ENCODE measurements at regions not wholly inside any gene's neighbourhood (a gene's known extent, or its start where the extent isn't known, plus 50 kb on each side); places are given as distances from the start of the nearest gene placed in this dataset.

GRCh38 chr5:165375201-165375600 lies 1869.8 kb downstream of the MAT2B start:
- TF ChIP-seq CTCF (conservative IDR thresholded peaks at IDR 0.05; ENCODE audit: low read length) (no peak), EZH2phosphoT487 (IDR thresholded peaks at IDR 0.05; ENCODE audit: borderline replicate concordance, low read depth, low read length) (no peak)
